Right ventricle myocardium inferior (tissue), 1 donor: ENCODE measurements at regions not wholly inside any gene's neighbourhood (a gene's known extent, or its start where the extent isn't known, plus 50 kb on each side); places are given as distances from the start of the nearest gene placed in this dataset.
"Not testable (repeated sequence)": the region's sequence is repeated elsewhere in the genome, so short reads cannot be mapped to it uniquely, and the experiment has no call there.

Experiments used
- ATAC-seq: fragments of 200-7000 bp; cut with Tn5 transposase; one replicate; pipeline ENCODE4 v1.9.1; 2020; ENCODE audit warnings: mild to moderate bottlenecking, moderate library complexity
- DNase-seq: peaks from one replicate; pipeline ENCODE4 v3.0.0; 2021; ENCODE audit errors: missing footprints
- intact Hi-C: fragments of 100-400 bp; cut with DNase I; formaldehyde crosslinking; loops from one replicate; pipeline ENCODE4 v1.11.0; 2022
- donor health status: DM: no; HTN: yes; CAD: no; lungs with severe emphysema.

DNA sequence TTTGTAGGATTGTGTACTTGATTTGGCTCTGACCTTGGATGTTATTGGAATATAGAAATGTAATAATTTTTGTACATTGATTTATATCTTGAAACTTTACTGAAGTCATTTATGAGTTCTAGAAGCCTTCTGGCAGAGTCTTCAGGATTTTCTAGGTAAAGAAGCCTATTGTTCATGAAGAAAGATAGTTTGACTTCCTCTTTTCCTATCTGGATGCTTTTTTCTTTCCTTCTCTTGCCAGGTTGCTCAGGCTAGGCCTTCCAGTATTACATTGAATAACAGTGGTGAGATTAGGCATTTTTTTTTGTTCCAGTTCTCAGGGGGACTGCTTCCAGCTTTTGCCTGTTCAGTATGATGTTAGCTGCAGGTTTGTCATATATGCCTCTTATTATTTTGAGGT is 191.1 kb downstream of the NAA11 start:
- intact Hi-C loops, result no loop called here
- ATAC-seq, result no peak
- no peak for DNase-seq

GRCh38 chr4:79132826-79133225 is 193.0 kb downstream of the NAA11 start:
- no peak for DNase-seq
- no peak for ATAC-seq
- intact Hi-C loops, result no loop called here

DNA sequence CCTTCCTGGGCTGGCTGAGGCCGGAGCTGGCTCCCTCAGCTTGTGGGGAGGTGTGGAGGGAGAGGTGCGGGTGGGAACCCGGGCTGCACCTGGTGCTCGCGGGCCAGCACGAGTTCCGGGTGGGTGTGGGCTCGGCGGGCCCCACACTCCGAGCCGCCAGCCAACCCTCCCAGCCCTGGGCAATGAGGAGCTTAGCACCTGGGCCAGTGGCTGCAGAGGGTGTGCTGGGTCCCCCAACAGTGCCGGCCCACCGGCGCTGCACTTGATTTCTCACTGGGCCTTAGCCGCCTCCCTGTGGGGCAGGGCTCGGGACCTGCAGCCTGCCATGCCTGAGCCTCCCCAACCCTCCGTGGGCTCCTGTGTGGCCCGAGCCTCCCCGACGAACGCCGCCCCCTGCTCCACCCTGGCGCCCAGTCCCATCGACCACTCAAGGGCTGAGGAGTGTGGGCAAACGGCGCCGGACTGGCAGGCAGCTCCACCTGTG is 182.7 kb upstream of the PAQR3 start:
- DNase-seq, result peak; percentile 64
- no peak for ATAC-seq
- intact Hi-C loops, result no loop called here

DNA sequence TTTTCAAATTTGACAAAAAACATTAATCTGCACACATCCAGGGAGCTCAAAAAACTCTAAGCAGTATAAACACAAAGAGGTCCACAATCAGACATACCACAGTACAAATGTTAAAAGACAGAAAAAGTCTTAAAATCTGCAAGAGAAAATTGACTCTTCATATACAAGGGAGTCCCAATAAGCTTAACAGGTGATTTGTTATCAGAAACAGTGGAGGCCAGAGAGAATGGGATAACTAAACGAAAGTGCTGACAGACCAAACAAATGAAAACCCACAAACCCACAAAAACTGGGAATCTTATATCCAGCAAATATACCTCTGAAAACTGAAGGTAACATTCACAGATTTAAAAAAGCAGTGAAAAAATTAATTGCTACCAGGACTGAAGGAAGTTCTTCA is 182.0 kb upstream of the PAQR3 start:
- DNase-seq, result no peak
- no peak for ATAC-seq
- intact Hi-C loops, result no loop called here

- intact Hi-C loops, DNase-seq, ATAC-seq: not testable (repeated sequence)
Measured at GRCh38 chr4:79117051-79117450, 177.8 kb upstream of the PAQR3 start.

DNA sequence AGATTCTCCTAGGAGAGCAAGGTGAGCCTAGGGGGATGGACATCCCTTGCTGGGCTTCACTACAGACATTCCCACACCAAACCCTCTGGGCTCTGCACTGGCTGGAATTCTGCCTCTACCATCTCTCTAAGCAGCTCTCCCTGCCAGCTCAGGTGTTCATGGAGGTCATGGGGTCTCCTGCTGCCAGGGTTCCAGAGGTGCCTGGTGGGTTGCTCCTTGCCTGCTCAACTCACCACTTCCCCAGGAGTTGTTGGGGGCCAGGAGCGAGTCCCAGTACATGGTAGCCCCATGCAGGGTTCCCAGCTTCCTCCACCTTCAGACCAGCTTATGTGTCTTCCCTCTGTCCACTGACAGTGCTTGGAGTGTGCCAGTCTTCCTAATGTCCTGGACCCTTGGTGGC is 167.8 kb upstream of the PAQR3 start:
- DNase-seq, result no peak
- no peak for ATAC-seq
- intact Hi-C loops, result no loop called here

- intact Hi-C loops, result no loop called here
- DNase-seq (no peak), ATAC-seq (no peak)
Measured at GRCh38 chr4:79088946-79089691, 149.9 kb upstream of the PAQR3 start.

DNA sequence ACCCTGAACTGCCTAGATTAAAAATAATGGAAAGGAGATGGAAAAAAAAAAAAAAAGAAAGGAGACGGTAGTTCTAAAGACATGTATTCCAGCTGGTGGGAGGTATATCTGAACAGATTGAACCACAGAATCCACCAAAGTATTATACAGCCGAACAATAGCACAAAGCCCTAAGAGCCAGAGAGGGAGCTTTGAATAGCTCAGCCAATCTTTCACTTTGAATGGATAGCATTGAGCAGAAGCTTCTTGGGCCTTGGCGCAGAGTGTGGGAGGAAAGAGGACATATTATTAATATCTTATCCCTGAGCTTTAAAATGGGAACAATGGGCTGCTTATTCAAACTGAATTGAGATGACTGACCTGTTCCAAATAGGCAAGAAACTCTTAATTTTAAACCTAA is 147.8 kb upstream of the PAQR3 start:
- ATAC-seq, result no peak
- intact Hi-C loops, result no loop called here
- DNase-seq, result no peak

DNA sequence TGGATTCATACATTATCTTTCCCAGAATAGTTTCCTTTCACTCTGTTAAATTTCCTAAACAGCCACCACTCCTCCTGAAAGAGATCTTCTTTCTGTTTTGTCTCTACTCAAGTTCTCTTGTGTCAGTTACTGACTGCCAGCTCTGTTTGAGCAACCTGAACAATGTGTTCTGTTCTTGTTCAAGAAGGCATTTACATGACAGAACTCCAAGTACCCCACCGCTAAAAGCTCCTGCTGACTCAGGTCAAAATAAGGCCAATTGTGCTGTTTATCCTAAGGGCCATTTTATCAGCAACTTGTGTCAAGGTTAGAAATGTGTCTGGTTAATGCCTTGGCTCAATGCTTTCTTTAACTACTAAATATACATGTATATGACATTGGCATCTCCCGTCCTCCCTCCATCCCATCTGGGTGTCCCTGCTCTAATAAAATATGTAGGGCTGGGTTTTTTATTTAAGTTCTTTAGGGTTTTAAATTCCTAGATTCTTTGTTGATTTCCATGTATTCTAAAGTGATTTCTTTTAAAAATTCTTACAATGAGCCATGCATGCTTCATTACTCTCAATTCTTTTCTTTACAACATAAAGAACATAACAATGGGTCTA is 144.3 kb upstream of the PAQR3 start:
- ATAC-seq, result peak; percentile 94
- intact Hi-C loops, result loop anchor here (5.0 kb wide), 1 partner anchor 36 kb away; no protein-coding TSS in a partner anchor
- no peak for DNase-seq

GRCh38 chr4:79082997-79083396 is 143.8 kb upstream of the PAQR3 start:
- no peak for DNase-seq
- peak; percentile 5 for ATAC-seq
- intact Hi-C loops, result loop anchor here (5.0 kb wide), 1 partner anchor 36 kb away; no protein-coding TSS in a partner anchor

DNA sequence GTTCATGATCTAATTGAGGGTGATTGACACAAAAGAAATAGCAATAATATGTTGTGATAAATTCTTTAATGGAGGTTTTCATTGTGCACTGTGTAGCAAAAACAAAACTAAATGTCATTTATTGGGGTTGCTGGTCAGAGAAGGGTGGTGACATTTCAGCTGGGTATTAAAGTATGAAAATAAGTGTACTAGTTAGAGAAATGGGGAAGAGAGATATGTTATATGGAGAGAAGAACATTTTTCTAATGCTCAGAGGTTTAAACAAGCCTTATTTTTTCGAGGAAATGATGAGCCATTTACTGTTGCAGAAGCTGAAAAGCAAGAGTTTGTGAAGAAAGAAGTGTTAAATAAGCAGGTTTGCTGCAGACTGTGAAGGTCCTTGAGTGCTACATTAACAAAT is 142.7 kb upstream of the PAQR3 start:
- no peak for ATAC-seq
- intact Hi-C loops, result loop anchor here (5.0 kb wide), 1 partner anchor 35 kb away; no protein-coding TSS in a partner anchor
- no peak for DNase-seq

GRCh38 chr4:79078339-79078738 is 139.1 kb upstream of the PAQR3 start:
- DNase-seq, result peak; percentile 27
- intact Hi-C loops, result no loop called here
- ATAC-seq, result peak; percentile 80

DNA sequence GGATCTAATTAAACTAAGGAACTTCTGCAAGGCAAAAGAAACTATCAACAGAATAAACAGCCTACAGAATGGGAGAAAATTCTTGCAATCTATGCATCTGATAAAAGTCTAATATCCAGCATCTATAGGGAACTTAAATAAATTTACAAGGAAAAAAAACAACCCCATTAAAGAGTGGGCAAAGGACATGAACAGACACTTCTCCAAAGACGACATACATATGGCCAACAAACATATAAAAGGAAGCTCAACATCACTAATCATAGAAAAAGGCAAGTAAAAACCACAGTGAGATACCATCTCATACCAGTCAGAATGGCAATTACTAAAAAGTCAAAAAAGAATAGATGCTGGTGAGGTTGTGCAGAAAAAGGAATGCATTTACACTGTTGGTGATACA is 134.8 kb upstream of the PAQR3 start:
- ATAC-seq (no peak), DNase-seq (no peak)
- intact Hi-C loops, result no loop called here

GRCh38 chr4:79073471-79073870 is 134.2 kb upstream of the PAQR3 start:
- intact Hi-C loops, result no loop called here
- no peak for DNase-seq
- no peak for ATAC-seq

- ATAC-seq, result peak; percentile 54
- intact Hi-C loops, result no loop called here
- DNase-seq, result no peak
Measured at GRCh38 chr4:79065262-79065661, 126.0 kb upstream of the PAQR3 start.

- no peak for DNase-seq
- no peak for ATAC-seq
- intact Hi-C loops, result no loop called here
Measured at GRCh38 chr4:79064806-79065205, 125.6 kb upstream of the PAQR3 start.

DNA sequence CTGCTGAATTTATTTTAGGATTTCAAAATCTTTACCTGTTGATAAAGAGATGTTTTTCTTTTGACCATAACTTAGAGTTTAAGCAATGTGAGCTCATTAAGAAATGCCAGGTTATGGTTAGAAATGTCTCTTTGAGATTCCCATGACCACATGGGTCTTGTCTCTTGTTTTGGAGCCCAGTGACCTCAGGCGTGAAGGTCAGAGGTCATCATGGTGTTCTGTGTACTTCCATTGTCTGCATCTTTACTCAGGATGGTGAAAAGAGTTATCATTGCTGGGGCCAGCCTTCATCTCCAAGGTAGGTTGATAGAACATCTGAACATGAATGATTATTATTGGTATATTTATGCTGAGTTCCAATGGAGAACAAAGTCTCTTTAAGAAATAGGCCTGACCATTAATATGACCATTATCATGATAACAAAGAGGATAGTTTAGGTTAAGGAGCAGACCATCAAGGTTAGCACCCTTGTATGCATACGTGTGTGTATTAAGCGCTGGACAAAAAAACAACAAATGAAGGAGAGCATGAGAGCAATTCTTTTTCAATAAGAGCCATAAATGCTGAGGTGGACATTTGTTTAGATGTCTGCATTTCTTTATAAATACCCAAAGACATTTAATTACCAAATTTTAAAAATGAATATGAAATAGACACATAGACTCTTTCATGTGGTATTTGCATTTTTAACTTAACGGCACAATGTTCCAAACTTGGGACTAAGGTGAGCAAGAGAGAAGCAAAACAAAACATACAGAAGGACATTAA is 120.6 kb upstream of the PAQR3 start:
- DNase-seq, result no peak
- no peak for ATAC-seq
- intact Hi-C loops, result no loop called here

- DNase-seq, result no peak
- ATAC-seq, result no peak
- intact Hi-C loops, result no loop called here
Measured at GRCh38 chr4:79057772-79058171, 118.5 kb upstream of the PAQR3 start.

GRCh38 chr4:79053754-79054153 is 114.5 kb upstream of the PAQR3 start:
- intact Hi-C loops, result no loop called here
- no peak for DNase-seq
- no peak for ATAC-seq

DNA sequence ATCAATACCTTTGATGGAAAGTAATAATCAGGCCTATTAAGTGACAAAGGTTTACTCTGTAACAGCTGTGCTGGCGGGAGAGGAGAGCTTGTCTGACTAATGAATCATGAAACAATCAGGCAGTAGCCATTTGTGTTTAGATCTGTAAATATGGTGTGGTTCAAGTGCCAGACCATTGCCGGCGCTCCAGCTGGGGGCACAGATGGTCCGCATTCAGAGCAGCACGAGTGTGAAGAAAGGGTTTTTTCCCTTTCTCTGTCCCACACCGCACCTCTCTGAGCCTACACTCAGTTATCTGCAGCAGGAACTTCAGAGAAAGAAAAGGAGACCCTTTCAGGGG is 111.3 kb upstream of the PAQR3 start:
- intact Hi-C loops, result no loop called here
- ATAC-seq (no peak), DNase-seq (no peak)
